HG02943 (cell line): ENCODE measurements at regions not wholly inside any gene's neighbourhood (a gene's known extent, or its start where the extent isn't known, plus 50 kb on each side); places are given as distances from the start of the nearest gene placed in this dataset.

ENCODE experiments used
- ATAC-seq: cut with Tn5 transposase; IDR thresholded peaks from one replicate; pipeline ENCODE4 v1.9.1; 2021; ENCODE audit warnings: mild to moderate bottlenecking, low read depth, moderate library complexity; ENCODE audit not compliant: unreplicated experiment

DNA sequence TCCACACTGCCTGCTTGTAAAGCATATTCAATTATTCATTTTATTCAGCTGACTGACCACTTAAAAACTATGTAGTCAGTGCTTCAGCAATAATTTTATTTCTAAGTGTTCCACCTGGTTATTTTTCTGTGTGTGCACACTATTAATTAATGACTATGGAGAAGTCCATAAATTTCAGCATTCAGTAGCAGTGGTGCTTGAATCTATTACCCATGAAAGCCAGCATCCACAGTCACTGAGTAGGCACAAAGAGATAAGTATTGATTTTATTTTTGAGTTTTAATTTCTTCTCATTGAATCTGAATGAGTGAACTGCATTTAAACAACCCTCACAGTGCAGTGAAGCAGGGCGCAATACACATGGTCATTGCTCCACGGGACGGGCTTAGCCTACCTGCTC lies 643.1 kb downstream of the GALC start:
- ATAC-seq, result no peak

GRCh38 chr14:87343652-87344051 lies 649.3 kb downstream of the GALC start:
- no peak for ATAC-seq

DNA sequence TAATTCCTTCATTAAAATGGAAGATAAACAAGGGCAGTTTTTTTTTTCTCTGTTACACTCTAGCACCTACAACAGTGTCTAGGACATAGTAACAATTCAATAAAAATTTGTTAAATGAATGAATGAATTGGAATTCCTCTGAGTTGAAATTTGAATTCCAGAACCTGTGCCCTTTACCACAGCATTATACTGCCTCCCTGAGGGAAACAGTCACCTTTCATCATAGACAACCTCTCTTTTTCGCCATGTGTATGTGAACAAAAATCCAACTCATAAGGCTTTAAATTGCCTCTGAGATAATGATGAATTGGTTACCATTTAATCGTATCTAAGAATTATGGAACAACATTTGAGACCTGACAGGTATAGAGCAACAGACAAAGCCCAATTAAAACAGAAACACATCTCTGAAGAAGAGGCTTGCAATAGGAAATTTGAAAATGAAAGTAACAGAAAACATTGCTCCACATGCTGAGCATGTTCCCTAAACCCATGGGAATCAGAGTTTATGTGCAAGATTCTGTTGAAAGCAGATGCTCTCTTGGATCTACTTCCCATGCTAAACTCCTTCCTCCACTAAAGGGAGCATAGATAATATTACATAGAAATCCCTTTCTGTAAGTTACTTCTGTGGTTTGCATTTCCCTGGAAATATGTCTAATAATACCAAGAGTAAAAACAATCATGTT lies 657.8 kb downstream of the GALC start:
- no peak for ATAC-seq

DNA sequence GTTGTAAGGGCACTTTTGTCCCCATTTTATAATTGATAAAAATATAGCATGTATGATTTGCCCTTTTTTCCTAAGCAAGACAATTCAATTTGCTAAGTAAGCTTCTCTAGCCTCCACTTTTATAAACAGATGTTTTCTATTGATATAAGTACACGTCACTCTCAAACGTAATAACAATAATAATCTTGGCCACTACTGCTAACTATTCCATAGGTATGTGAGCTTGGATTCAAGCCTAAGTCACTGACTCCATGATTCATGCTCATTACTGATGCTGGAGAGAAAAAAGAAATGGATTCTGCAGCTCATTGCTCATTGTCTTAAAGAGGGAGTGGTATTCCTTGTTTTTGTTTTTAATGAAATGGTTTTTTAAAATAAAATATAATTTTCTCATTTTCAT lies 661.0 kb downstream of the GALC start:
- ATAC-seq, result no peak

DNA sequence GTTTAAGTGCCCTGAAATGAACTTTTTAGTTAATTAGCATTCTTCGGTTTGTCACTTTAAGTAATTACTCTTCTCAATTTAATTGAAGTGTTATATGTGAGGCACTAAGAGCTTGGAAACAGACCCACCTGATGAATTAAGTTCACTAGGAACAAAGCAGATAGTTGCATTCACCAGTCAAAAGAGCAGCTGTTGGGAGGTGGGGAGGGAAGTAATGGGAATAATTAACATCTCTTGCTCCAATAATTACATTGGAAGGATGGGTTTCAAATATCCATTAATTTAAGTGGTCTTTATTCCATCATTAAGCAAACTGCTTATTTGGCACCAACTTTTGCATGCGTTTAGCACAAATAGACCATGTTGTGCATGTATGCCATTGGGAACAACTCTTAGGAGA lies 667.2 kb downstream of the GALC start:
- no peak for ATAC-seq

- ATAC-seq, result no peak
Measured at GRCh38 chr14:87323191-87323590, 669.8 kb downstream of the GALC start.

- no peak for ATAC-seq
Measured at GRCh38 chr14:87321548-87321947, 671.4 kb downstream of the GALC start.

DNA sequence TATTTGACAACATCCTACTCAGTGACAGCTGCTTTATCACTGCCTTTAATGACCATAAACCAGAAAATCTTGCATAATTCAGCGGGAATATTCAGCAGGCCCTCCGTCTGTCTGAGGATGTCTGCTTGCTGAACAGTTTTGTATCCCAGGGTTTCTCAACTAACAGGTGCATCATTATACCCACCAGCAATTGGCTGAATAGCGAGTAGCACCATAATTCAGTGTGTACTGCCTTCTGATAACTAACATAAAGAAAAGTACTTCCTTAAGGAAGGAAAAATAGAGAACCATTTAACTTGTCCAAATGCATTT lies 680.1 kb downstream of the GALC start:
- ATAC-seq, result no peak

DNA sequence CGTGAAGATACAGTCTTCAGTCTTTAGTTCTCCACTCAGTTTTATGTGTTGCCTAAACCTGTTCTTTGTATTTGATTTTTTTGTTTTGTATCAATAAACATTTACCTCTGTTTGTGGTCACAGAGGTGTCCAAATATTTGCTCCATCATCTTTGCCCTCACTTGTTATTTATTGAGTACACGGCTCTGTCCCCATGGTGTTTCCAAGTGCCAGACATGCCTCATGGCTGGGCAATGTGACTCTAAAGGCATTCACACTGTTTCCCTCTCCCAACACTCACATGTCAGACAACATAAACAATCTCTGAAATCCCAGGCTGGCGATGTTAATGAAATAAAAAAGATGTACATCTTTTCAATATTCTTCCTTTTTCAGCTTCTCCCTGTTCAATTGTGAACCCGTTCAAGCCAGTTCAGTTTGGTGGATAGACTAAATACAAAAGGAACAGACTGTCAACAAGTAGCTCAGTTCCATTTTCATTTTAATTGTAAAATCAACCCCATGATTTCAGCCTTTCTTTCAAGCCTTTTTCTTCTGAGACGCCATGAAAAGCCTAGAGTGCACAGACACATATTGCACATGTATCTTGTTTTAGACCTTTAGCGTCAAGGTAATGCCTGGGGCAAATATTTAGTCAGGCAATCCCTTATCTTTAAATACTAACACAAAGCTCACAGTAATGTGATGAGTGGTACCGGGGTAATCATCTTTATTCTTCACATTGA lies 680.7 kb downstream of the GALC start:
- ATAC-seq, result no peak

- no peak for ATAC-seq
Measured at GRCh38 chr14:87309557-87309956, 683.4 kb downstream of the GALC start.

DNA sequence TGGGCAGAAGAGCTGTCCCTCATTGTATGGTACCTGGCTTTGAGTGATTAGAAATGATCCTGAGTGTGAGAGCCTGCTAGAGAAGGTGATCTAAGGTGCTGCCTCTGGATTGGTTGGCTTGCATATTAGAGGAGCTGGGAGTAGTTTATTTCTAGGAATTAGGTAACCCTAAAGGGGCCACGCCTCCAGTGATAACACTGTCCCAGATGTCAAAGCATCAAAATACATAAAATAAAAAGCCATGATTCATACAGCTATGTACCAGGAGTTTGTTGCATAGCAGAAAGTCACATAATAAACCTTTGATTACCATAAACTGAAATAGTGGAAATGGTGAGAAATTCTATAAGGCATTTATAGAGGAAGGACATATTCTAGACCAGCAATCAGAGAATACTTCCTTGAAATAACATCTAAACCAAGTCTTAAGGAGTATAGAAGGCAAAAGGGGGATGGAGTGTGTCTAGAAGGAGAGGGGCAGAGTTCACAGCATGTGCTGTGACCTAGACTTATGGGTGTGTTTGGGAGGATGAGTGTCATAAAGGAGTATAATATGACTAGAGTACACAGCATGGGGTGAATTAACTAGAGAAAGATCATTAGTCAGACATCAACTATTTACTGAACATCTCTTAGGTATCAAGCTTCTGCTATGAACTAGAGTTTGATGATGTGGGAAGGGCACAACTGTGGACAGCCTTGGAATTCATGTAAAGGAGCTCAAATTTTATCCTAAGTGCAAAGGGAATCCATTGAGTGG lies 686.4 kb downstream of the GALC start:
- ATAC-seq, result no peak

GRCh38 chr14:87305345-87305744 lies 687.6 kb downstream of the GALC start:
- ATAC-seq, result no peak

DNA sequence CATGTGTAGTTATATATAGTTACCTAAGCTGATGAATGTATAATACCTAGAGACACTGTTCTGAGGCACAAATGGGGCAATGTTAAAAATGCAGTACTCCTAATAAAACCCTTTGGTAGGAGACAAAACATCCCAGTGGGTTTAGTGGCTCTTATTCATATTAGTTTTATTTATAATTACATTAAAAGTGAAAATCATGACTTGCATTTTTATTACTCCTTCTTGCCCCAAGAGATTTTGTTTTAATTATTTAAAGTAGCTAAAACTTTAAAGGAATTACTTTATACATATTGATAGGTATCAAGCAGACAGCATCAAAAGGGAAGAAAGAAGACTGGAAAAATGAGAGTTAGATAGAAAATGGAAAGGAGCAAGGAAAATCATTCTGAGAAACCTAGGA lies 688.6 kb downstream of the GALC start:
- ATAC-seq, result no peak

DNA sequence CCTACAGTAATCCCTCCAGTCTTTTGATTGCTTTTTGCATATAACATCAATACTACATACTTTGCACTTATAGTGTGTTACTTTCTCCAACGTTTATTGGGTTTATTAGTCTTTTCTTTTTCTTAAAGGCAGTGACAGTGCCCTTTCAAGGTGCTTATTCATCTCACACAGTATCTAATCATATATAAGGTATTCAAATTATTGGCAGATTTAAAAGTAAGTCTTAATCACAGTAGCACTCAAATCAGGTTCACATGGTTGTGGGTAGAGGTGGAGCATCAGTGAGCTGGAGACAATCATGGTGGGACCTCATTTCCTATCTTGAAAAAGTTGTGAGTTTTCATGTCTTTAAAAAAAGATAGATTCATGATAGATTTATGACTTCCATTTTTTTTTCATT lies 706.2 kb downstream of the GALC start:
- ATAC-seq, result no peak

- ATAC-seq, result no peak
Measured at GRCh38 chr14:87286191-87286590, 706.8 kb downstream of the GALC start.

- no peak for ATAC-seq
Measured at GRCh38 chr14:87285506-87285905, 707.5 kb downstream of the GALC start.

- ATAC-seq, result no peak
Measured at GRCh38 chr14:87283547-87283946, 709.4 kb downstream of the GALC start.

DNA sequence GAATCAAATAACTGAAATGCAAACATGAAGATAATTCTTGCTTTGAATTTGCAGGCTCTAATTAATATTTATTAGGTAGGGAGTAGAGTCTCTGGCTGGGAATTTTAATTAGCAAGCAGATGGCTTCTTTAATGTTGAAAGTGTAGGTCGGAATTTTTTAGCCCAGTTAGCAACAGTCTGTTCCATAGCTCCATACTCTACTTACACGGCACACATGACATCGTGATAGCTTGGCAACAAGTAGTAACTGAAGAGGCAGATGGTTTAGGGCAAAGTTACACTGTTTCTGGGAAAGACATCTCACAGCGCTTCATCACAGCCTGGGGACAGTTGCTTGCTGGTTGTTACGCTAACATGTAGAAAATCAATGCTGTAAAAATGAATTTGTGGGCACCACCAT lies 710.7 kb downstream of the GALC start:
- no peak for ATAC-seq

GRCh38 chr14:87278415-87278814 lies 714.6 kb downstream of the GALC start:
- ATAC-seq, result no peak

- ATAC-seq, result no peak
Measured at GRCh38 chr14:87271331-87271730, 721.7 kb downstream of the GALC start.

GRCh38 chr14:87268997-87269396 lies 724.0 kb downstream of the GALC start:
- ATAC-seq, result no peak

DNA sequence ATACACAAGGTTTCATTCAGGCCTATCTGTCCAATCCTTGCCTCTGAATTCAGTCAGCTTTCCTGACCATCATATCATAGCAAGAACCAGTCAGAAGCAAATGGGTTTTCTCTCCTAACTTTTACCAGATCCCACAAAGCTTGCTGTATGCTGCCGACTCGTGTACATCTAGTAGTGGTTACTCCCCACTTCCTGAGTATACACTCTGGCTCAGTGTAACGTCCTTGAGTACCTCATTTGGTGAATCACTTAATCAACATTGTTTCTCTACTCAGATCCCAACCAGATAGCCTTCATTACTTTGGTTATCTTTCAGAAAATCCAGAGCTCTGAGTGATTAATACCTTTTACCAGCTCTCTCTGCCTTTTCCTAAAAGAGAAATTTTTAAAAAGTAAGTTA lies 728.2 kb downstream of the GALC start:
- ATAC-seq, result no peak
